ENCODE measurements at regions not wholly inside any gene's neighbourhood (a gene's known extent, or its start where the extent isn't known, plus 50 kb on each side); places are given as distances from the start of the nearest gene placed in this dataset.
"Not testable (repeated sequence)": the region's sequence is repeated elsewhere in the genome, so short reads cannot be mapped to it uniquely, and the experiment has no call there.

DNA sequence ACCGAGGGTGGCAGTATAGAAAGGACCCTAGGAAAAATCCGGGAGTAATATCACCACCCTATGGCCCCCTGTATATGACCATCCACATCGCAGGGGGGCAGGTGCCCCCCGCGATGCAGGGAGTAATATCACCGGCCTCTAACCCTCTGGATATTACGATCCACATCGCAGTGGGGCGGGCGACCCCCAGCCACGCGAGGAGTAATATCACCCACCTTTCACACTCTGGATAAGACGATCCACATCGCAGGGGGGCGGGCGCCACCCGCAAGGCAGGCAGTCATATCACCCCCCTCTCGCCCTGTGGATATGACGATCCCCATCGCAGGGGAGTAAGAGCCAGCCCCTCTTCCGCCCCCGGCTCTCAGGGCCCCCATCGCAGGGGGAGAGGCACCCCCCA lies 76.7 kb upstream of the RUBCNL start:
- DNase-seq: no peak

DNA sequence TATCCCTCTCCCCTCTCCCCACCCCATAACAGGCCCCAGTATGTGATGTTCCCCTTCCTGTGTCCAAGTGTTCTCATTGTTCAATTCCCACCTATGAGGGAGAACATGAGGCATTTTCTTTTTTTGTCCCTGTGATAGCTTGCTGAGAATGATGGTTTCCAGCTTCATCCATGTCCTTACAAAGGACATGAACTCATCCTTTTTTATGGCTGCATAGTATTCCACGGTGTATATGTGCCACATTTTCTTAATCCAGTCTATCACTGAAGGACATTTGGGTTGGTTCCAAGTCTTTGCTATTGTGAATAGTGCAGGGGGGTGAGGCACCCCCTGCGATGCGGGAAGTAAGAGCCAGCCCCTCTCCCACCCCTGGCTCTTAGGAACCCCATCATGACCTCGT lies 73.2 kb upstream of the RUBCNL start:
- DNase-seq: not testable (repeated sequence)

GRCh38 chr13:46457255-46457654 lies 70.2 kb upstream of the RUBCNL start:
- not testable (repeated sequence) for DNase-seq

- peak; percentile 60 for DNase-seq
These were observed 68.9 kb upstream of the RUBCNL start for GRCh38 chr13:46455924-46456323.

GRCh38 chr13:46451145-46451544 lies 64.1 kb upstream of the RUBCNL start:
- DNase-seq: not testable (repeated sequence)

DNA sequence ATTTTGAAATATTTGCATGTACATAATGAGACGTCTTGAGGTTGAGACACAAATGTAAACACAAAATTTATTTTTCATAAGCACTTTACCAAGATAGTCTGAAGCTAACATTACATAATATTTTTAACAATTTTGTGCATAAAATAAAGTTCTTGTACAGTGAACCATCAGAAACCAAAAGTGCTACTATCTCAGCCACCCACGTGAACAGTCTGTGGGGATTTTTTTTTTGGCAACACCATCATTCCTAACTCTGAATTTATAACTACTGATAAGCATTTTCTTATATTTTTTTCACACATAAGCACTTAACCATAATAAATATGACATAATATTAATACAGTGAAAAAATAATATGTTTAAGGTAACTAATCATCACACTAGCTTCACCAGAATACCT lies 62.9 kb upstream of the RUBCNL start:
- DNase-seq: not testable (repeated sequence)

GRCh38 chr13:46448148-46448547 lies 61.1 kb upstream of the RUBCNL start:
- peak; percentile 6 for DNase-seq

DNA sequence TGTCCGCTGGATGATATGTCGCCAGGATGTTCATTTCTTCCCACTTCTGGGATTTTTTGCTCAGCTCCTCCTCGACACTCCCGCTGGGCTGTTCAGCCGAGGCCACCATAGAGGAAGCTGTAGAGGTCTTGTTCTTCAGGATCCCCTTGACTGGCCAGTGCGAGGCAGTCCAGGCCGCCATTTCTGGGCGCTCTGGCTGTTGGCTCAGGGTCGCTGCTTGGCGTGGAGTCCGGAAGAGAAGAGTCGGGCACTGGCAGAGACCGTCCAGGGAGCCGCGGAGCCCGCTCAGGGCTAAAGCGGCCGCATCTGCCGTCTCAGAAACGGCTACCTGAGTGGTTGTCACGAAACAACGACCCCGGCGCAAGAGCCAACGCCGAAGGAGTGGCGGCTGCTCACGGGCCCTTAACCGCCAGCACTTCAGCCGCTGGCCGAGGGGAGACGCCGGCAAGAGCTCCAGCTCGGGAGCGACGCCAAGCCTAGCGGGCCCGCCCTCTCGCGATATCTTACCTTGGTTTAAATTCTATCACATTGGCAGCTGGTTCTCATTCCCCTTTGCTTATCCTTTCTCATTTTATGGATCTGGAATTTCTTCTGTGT lies 50.9 kb upstream of the RUBCNL start:
- DNase-seq: peak; percentile 0
